ENCODE measurements at regions not wholly inside any gene's neighbourhood (a gene's known extent, or its start where the extent isn't known, plus 50 kb on each side); places are given as distances from the start of the nearest gene placed in this dataset.

GRCh38 chr7:46764100-46764936 is 817.6 kb downstream of the TNS3 start:
- Histone ChIP-seq H3K27ac (ENCODE audit: insufficient read depth, low read length, poor library complexity, severe bottlenecking) (no peak overlapping the region), H3K27me3 (ENCODE audit: control insufficient read depth, insufficient read depth, low read length) (no peaks in the 10 kb centered on the region), H3K9me3 (ENCODE audit: control insufficient read depth in 2 of 2, low read length in 2 of 2) (peaks cover 0 to 5% of the 10 kb centered on the region in 2 experiments), H3K4me1 (ENCODE audit: control insufficient read depth, insufficient read depth, low read length, poor library complexity, severe bottlenecking) (no peaks in the 10 kb centered on the region), H3K4me3 (ENCODE audit: low read depth, low read length) (no peak overlapping the region), H3K36me3 (ENCODE audit: control insufficient read depth, insufficient read depth, low read length) (no peaks in the 10 kb centered on the region)
- Mint-ChIP-seq H3K36me3 (no peaks in the 10 kb centered on the region), H3K9me3 (peaks cover 0 to 15% (median 5%) of the 10 kb centered on the region in 7 donors), H3K27ac (peak overlapping the region in 1 of 3 donors; percentile 33), H3K27me3 (no peaks in the 10 kb centered on the region), H3K4me3 (no peak overlapping the region), H3K4me1 (no peaks in the 10 kb centered on the region)
- no peak for ATAC-seq (ENCODE audit: low read depth in 2 of 2)
- DNase-seq, result no peak

DNA sequence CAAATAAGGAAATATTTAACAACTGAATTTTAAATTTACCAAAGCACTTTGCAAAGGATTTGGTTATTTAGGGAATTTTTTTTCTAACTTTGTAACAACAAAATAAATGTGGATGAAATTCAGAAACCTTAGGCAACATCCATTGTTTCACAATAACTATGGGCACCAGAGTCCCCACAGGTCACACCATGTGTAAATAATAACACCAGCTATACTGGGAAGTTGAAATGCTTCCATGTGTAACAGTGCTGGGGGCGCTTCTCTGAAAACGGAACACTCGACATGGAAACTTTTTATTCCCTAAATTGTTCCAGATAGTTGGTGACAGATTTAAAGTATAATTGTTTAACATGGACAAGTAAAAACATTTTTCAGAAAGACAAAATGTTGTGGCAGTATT is 818.6 kb downstream of the TNS3 start:
- DNase-seq, result no peak
- peaks cover 0 to 2% of the 10 kb centered on the region in 2 experiments for H3K9me3 ChIP-seq (ENCODE audit: control insufficient read depth in 2 of 2, low read length in 2 of 2)
- peaks cover 0 to 9% (median 4%) of the 10 kb centered on the region in 7 donors for H3K9me3 Mint-ChIP-seq
- ATAC-seq (ENCODE audit: low read depth in 2 of 2), result no peak
- no peak overlapping the region for H3K4me3 Mint-ChIP-seq
- H3K27me3 Mint-ChIP-seq, result no peaks in the 10 kb centered on the region
- H3K4me3 ChIP-seq (ENCODE audit: low read depth, low read length), result no peak overlapping the region
- no peaks in the 10 kb centered on the region for H3K36me3 ChIP-seq (ENCODE audit: control insufficient read depth, insufficient read depth, low read length)
- no peaks in the 10 kb centered on the region for H3K36me3 Mint-ChIP-seq
- H3K27me3 ChIP-seq (ENCODE audit: control insufficient read depth, insufficient read depth, low read length), result no peaks in the 10 kb centered on the region
- no peaks in the 10 kb centered on the region for H3K4me1 Mint-ChIP-seq
- no peaks in the 10 kb centered on the region for H3K4me1 ChIP-seq (ENCODE audit: control insufficient read depth, insufficient read depth, low read length, poor library complexity, severe bottlenecking)
- H3K27ac ChIP-seq (ENCODE audit: insufficient read depth, low read length, poor library complexity, severe bottlenecking), result no peak overlapping the region
- H3K27ac Mint-ChIP-seq, result no peak overlapping the region

DNA sequence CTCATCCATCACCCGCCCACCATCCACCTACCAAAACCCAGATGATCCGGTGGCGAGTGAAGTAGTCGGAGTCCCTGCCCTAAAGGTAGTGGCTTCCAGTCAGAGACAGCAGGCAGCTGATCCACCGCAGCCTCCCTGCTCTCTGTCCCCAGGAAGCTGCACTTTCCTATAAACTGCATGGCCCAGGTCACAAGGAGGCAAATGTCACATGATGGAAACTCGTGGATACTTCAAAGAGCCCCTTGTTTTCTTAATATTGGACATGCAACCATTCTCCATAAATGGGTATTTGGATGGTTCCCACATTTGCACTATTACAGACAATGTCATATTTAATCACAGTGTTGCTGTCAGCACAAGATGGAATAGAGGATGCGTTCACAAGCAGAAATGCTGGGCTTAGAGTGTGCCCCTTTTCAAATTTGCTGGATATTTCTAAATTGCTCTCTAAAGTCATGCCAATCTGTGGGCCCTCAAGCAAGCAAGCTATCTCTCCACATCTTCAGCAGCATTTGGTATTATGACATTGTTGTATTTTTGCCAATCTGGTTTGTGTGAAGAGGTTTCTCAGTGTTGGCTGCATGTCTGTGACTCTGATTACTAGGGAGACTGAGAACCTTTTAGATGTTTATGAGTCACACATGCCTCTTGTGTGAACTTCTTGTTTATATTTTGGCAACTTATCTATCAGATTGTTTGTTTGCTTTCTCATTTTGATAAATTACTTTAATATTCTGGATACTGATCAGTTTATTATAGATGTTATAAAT is 822.0 kb downstream of the TNS3 start:
- no peak overlapping the region for H3K27ac ChIP-seq (ENCODE audit: insufficient read depth, low read length, poor library complexity, severe bottlenecking)
- peaks cover 0 to 2% of the 10 kb centered on the region in 2 experiments for H3K9me3 ChIP-seq (ENCODE audit: control insufficient read depth in 2 of 2, low read length in 2 of 2)
- no peaks in the 10 kb centered on the region for H3K4me1 ChIP-seq (ENCODE audit: control insufficient read depth, insufficient read depth, low read length, poor library complexity, severe bottlenecking)
- no peaks in the 10 kb centered on the region for H3K36me3 Mint-ChIP-seq
- ATAC-seq (ENCODE audit: low read depth in 2 of 2), result no peak
- H3K4me3 ChIP-seq (ENCODE audit: low read depth, low read length), result no peak overlapping the region
- no peaks in the 10 kb centered on the region for H3K4me1 Mint-ChIP-seq
- no peak overlapping the region for H3K27ac Mint-ChIP-seq
- no peak overlapping the region for H3K4me3 Mint-ChIP-seq
- peaks cover 0 to 7% (median 2%) of the 10 kb centered on the region in 7 donors for H3K9me3 Mint-ChIP-seq
- no peak for DNase-seq
- H3K27me3 Mint-ChIP-seq, result no peaks in the 10 kb centered on the region
- H3K27me3 ChIP-seq (ENCODE audit: control insufficient read depth, insufficient read depth, low read length), result no peaks in the 10 kb centered on the region
- H3K36me3 ChIP-seq (ENCODE audit: control insufficient read depth, insufficient read depth, low read length), result no peaks in the 10 kb centered on the region

GRCh38 chr7:46756996-46757395 is 824.9 kb downstream of the TNS3 start:
- no peak overlapping the region for H3K27ac ChIP-seq (ENCODE audit: insufficient read depth, low read length, poor library complexity, severe bottlenecking)
- DNase-seq (no peak), ATAC-seq (ENCODE audit: low read depth in 2 of 2) (no peak)
- H3K27me3 ChIP-seq (ENCODE audit: control insufficient read depth, insufficient read depth, low read length), result no peaks in the 10 kb centered on the region
- H3K4me3 ChIP-seq (ENCODE audit: low read depth, low read length), result no peak overlapping the region
- Mint-ChIP-seq H3K4me3 (no peak overlapping the region), H3K27ac (no peak overlapping the region), H3K27me3 (no peaks in the 10 kb centered on the region), H3K36me3 (no peaks in the 10 kb centered on the region), H3K4me1 (no peaks in the 10 kb centered on the region), H3K9me3 (peaks cover 0 to 12% (median 2%) of the 10 kb centered on the region in 7 donors)
- no peaks in the 10 kb centered on the region for H3K4me1 ChIP-seq (ENCODE audit: control insufficient read depth, insufficient read depth, low read length, poor library complexity, severe bottlenecking)
- H3K36me3 ChIP-seq (ENCODE audit: control insufficient read depth, insufficient read depth, low read length), result no peaks in the 10 kb centered on the region
- H3K9me3 ChIP-seq (ENCODE audit: control insufficient read depth in 2 of 2, low read length in 2 of 2), result peaks cover 0 to 2% of the 10 kb centered on the region in 2 experiments

- Mint-ChIP-seq H3K36me3 (no peaks in the 10 kb centered on the region), H3K4me3 (no peak overlapping the region), H3K27ac (no peak overlapping the region), H3K27me3 (no peaks in the 10 kb centered on the region), H3K4me1 (no peaks in the 10 kb centered on the region), H3K9me3 (peaks cover 0 to 16% (median 2%) of the 10 kb centered on the region in 7 donors)
- no peaks in the 10 kb centered on the region for H3K4me1 ChIP-seq (ENCODE audit: control insufficient read depth, insufficient read depth, low read length, poor library complexity, severe bottlenecking)
- DNase-seq (no peak), ATAC-seq (ENCODE audit: low read depth in 2 of 2) (no peak)
- no peaks in the 10 kb centered on the region for H3K36me3 ChIP-seq (ENCODE audit: control insufficient read depth, insufficient read depth, low read length)
- no peak overlapping the region for H3K27ac ChIP-seq (ENCODE audit: insufficient read depth, low read length, poor library complexity, severe bottlenecking)
- no peak overlapping the region for H3K4me3 ChIP-seq (ENCODE audit: low read depth, low read length)
- no peaks in the 10 kb centered on the region for H3K27me3 ChIP-seq (ENCODE audit: control insufficient read depth, insufficient read depth, low read length)
- no peaks in the 10 kb centered on the region for H3K9me3 ChIP-seq (ENCODE audit: control insufficient read depth in 2 of 2, low read length in 2 of 2)
These were observed 825.7 kb downstream of the TNS3 start for GRCh38 chr7:46756256-46756655.

DNA sequence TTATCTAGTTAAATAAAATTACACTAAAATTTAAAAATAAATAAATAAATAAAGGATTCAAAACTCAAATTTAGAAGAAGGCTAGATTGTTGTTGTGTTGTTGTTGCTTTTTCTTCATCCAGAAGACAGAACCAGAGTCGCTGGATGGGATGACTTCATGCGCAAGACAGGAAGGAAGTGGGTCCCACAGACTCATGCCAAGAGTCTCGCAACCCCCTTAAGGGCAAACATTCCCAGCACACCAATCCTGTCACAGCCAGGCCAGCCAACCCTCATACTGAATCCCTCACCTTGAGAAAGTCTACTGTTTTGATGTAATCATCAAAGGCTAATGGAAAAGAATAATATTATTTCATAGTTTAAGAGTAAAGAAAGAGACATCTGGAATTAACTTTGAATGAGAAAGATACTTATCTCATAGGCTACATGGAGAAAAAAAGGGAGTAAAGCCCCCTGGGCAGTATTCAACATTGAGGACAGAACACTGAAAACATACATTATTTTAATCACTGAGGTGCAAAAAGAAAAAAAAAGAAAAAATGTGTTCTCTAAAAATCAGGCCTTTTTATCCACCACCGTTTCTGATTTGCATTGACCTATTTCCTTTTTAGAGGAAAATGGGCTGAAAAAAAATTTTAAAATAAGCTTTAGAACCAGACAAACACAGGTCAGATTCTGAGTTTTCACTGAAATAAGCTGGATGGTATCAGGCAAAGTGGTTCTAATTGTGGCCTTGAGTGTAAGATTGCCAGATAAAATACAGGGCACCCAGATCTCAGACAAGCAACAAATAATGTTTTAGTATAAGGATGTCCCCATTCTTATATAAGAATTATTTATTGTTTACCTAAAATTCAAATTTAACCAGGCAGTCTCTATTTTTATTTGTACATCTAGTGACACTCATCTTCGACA is 826.5 kb downstream of the TNS3 start:
- no peaks in the 10 kb centered on the region for H3K27me3 ChIP-seq (ENCODE audit: control insufficient read depth, insufficient read depth, low read length)
- no peak for ATAC-seq (ENCODE audit: low read depth in 2 of 2)
- DNase-seq, result no peak
- no peak overlapping the region for H3K4me3 Mint-ChIP-seq
- no peak overlapping the region for H3K27ac ChIP-seq (ENCODE audit: insufficient read depth, low read length, poor library complexity, severe bottlenecking)
- no peak overlapping the region for H3K4me3 ChIP-seq (ENCODE audit: low read depth, low read length)
- no peak overlapping the region for H3K27ac Mint-ChIP-seq
- no peaks in the 10 kb centered on the region for H3K4me1 Mint-ChIP-seq
- H3K9me3 Mint-ChIP-seq, result peaks cover 0 to 16% (median 4%) of the 10 kb centered on the region in 7 donors
- no peaks in the 10 kb centered on the region for H3K36me3 ChIP-seq (ENCODE audit: control insufficient read depth, insufficient read depth, low read length)
- no peaks in the 10 kb centered on the region for H3K9me3 ChIP-seq (ENCODE audit: control insufficient read depth in 2 of 2, low read length in 2 of 2)
- no peaks in the 10 kb centered on the region for H3K36me3 Mint-ChIP-seq
- no peaks in the 10 kb centered on the region for H3K27me3 Mint-ChIP-seq
- H3K4me1 ChIP-seq (ENCODE audit: control insufficient read depth, insufficient read depth, low read length, poor library complexity, severe bottlenecking), result no peaks in the 10 kb centered on the region

DNA sequence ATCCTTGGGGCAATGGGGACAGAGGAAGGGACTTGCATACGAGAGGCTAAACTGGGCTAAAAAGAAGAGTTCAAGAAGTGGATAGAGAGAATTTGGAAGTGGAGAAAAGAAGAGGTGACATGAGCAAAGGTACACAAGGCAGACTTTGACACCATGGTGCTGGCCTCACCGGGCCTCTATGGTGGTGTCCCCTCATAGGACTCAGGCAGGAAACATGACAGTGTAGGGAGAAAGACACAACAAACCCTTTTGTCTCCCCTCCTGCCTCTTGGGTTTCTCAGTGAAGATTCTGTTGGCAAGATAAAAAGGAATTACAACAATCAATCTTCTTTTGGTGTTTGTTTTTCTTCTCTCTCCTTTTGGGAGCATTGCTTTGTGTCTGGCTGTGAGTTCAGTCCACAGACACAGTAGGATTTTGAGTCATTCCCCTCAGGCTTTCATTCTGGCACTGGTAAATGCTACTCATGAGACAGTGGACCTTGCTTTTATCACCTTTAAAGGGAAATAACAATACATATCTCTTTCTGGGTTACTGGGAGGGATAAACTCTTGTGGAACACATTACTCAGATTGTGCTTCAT is 827.7 kb downstream of the TNS3 start:
- Histone ChIP-seq H3K4me1 (ENCODE audit: control insufficient read depth, insufficient read depth, low read length, poor library complexity, severe bottlenecking) (no peaks in the 10 kb centered on the region), H3K9me3 (ENCODE audit: control insufficient read depth in 2 of 2, low read length in 2 of 2) (no peaks in the 10 kb centered on the region), H3K27ac (ENCODE audit: insufficient read depth, low read length, poor library complexity, severe bottlenecking) (no peak overlapping the region), H3K4me3 (ENCODE audit: low read depth, low read length) (no peak overlapping the region), H3K27me3 (ENCODE audit: control insufficient read depth, insufficient read depth, low read length) (no peaks in the 10 kb centered on the region), H3K36me3 (ENCODE audit: control insufficient read depth, insufficient read depth, low read length) (no peaks in the 10 kb centered on the region)
- Mint-ChIP-seq H3K9me3 (peaks cover 0 to 14% (median 4%) of the 10 kb centered on the region in 7 donors), H3K27me3 (no peaks in the 10 kb centered on the region), H3K4me3 (no peak overlapping the region), H3K27ac (no peak overlapping the region), H3K36me3 (no peaks in the 10 kb centered on the region), H3K4me1 (no peaks in the 10 kb centered on the region)
- ATAC-seq (ENCODE audit: low read depth in 2 of 2), result no peak
- no peak for DNase-seq
